T-helper 17 cell (primary cell): ENCODE measurements at regions not wholly inside any gene's neighbourhood (a gene's known extent, or its start where the extent isn't known, plus 50 kb on each side); places are given as distances from the start of the nearest gene placed in this dataset.

Experiments
- ATAC-seq: fragments of 150-1000 bp; cut with Tn5 transposase; 2 replicates; pipeline ENCODE4 v1.10.0; 2021; ENCODE audit warnings: mild to moderate bottlenecking, moderate library complexity
- DNase-seq, 3 donors: peaks; one replicate each; pipeline versions ENCODE4 v3.0.0 to v3.0.0-alpha.2; 2020 to 2021
- H3K9me3 ChIP-seq: one replicate; pipeline ENCODE4 v1.7.0; 2013; ENCODE audit warnings: low read length, mild to moderate bottlenecking; ENCODE audit not compliant: control insufficient read depth, poor library complexity, severe bottlenecking
- H3K27ac Mint-ChIP-seq: one replicate; pipeline ENCODE4 v1.8.0; 2022; ENCODE audit warnings: mild to moderate bottlenecking, moderate library complexity, mixed read lengths
- H3K27me3 Mint-ChIP-seq: one replicate; pipeline ENCODE4 v1.8.0; 2022; ENCODE audit warnings: mixed read lengths
- H3K36me3 Mint-ChIP-seq: one replicate; pipeline ENCODE4 v1.8.0; 2022; ENCODE audit warnings: low read depth, mixed read lengths
- H3K4me1 Mint-ChIP-seq: one replicate; pipeline ENCODE4 v1.8.0; 2022; ENCODE audit warnings: mild to moderate bottlenecking, mixed read lengths
- H3K4me3 Mint-ChIP-seq: one replicate; pipeline ENCODE4 v1.8.0; 2022; ENCODE audit warnings: mild to moderate bottlenecking, moderate library complexity, mixed read lengths

DNA sequence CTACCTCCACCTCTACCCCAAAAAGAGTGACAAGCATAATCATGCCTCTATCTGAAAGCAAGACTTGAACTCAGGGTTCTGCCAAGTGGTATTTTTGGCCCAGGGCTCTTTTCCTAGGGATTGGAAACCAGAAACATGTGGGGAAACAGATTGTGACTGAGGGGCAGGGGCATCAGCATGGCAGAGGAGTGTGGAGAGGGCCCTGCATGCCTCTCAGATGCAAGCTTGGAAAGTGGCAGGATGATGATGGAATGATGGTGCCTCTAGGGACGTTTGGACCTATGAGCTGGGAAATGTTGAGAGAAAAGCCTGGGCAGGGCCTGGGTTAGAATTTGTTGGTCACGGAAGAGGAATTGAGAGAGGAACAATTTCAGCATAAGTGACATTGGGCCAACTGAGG, 78.4 kb upstream of the LEP start:
- no peaks in the 10 kb centered on the region for H3K9me3 ChIP-seq
- Mint-ChIP-seq H3K4me3 (no peak overlapping the region), H3K27me3 (peaks cover 62% of the 10 kb centered on the region), H3K4me1 (peaks cover 4% of the 10 kb centered on the region), H3K36me3 (peaks cover 4% of the 10 kb centered on the region), H3K27ac (no peak overlapping the region)
- ATAC-seq (no peak), DNase-seq (no peak)

- H3K27ac Mint-ChIP-seq: no peak overlapping the region
- H3K9me3 ChIP-seq: no peaks in the 10 kb centered on the region
- DNase-seq (no peak), ATAC-seq (no peak)
- H3K27me3 Mint-ChIP-seq: peaks cover 61% of the 10 kb centered on the region
- peaks cover 5% of the 10 kb centered on the region for H3K4me1 Mint-ChIP-seq
- H3K36me3 Mint-ChIP-seq: peaks cover 4% of the 10 kb centered on the region
- no peak overlapping the region for H3K4me3 Mint-ChIP-seq
These were observed 77.6 kb upstream of the LEP start for GRCh38 chr7:128163473-128163872.

DNA sequence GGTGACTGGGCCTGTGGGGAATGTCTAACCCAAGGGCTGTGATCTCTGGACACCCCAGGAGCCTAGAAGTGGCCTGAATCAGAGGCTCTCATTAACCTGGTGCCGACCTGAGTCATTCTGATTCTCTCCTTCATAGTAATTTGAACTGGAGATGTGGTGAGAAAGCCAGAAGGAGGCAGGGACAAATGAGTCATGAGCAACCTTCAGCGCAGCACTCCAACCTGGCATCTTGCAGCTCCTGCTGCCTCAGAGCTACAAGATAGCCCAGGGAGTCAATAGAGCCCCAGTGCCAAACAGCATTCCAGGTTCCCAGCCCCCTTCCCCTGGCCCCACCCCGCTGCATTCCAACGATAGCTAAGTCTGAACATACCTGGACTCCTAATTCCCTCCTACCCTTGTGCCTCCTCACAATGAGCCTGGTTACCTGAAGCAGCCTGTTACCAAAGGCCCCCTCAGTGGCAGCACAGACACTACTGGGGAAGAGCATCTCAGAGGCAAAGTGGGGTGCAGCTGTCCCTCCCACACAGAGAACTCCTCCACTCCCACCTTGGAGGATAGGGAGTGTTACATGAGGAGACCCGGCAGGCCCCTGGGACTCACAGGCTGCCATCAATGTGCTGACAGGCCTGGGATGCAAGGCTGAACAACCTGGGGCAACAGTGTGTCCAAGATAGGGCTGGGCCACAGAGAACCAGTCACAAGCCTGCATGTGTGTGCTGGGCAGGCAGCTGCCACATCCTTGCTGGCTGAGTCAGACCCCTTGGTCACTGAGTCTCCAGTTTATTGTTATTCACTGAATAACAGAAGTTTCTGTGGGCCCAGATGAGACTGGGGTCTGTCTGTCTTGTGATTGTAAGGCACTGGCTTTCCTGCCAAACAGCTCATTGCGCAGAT, 76.8 kb upstream of the LEP start:
- H3K4me1 Mint-ChIP-seq: peaks cover 7% of the 10 kb centered on the region
- H3K9me3 ChIP-seq: no peaks in the 10 kb centered on the region
- no peak for DNase-seq
- H3K36me3 Mint-ChIP-seq: peaks cover 4% of the 10 kb centered on the region
- peaks cover 64% of the 10 kb centered on the region for H3K27me3 Mint-ChIP-seq
- ATAC-seq: no peak
- no peak overlapping the region for H3K4me3 Mint-ChIP-seq
- H3K27ac Mint-ChIP-seq: no peak overlapping the region

DNA sequence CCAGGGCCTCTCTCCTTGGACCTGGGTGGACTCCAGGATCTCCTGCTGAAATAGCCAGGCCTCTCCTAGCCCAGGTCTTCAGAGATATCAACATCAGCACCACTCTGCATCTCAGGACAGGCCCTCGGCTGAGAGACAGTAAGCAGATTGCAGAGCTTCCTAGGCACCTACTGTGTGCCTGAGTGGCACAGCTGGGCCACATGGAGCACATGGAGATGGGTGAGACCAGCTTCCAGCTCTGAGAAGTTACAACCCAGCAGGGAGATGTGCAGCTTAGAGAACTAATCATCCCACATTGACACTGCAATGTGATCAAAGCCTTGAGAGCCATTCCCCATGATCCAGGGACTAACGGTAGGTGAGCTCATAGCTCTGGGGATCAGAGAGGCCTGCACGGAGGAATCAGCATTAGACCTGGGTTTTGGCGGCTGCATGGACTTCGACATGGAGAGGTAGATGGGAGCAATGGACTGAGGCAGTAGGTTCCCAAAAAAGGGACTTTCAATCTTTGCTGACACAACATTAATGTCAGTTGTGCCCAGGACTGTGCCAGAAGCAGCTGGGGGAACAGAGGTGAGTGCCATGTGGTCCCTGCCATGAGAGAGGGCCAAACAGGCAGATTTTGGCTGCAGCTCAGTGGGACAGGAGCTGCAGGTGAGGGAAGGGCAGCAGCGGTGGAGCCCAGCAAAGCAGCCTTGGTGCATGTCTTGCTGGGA, 76.0 kb upstream of the LEP start:
- no peak for DNase-seq
- H3K9me3 ChIP-seq: no peaks in the 10 kb centered on the region
- peak overlapping the region; percentile 83 for H3K4me3 Mint-ChIP-seq
- peaks cover 7% of the 10 kb centered on the region for H3K4me1 Mint-ChIP-seq
- ATAC-seq: no peak
- peaks cover 4% of the 10 kb centered on the region for H3K36me3 Mint-ChIP-seq
- peaks cover 69% of the 10 kb centered on the region for H3K27me3 Mint-ChIP-seq
- H3K27ac Mint-ChIP-seq: no peak overlapping the region

- peak overlapping the region; percentile 83 for H3K4me3 Mint-ChIP-seq
- H3K36me3 Mint-ChIP-seq: peaks cover 4% of the 10 kb centered on the region
- H3K27me3 Mint-ChIP-seq: peaks cover 68% of the 10 kb centered on the region
- DNase-seq: no peak
- ATAC-seq: no peak
- peaks cover 7% of the 10 kb centered on the region for H3K4me1 Mint-ChIP-seq
- no peak overlapping the region for H3K27ac Mint-ChIP-seq
- H3K9me3 ChIP-seq: no peaks in the 10 kb centered on the region
These were observed 75.1 kb upstream of the LEP start for GRCh38 chr7:128165927-128166420.

DNA sequence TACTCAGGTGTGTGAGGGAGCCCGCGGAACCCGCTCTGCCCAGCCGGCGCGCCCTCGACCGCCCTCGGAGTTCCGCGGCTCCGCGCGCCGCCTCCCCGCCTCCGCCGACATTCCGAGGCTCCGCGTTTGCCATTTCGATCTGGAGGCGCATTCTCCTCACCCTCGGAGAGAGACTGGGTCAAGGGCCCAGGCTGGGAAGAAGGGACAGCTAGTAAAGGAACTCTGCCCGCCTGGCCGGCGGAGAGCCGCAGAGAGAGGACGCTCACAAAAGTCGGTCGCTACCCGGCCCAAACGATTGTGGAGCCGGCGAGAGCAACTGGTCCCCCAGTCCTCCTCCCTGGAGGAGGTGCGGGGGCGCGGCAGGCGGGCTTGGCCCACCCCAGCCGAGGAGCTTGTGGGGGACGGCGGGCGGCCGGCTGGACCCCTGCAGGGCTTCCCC, 74.5 kb upstream of the LEP start:
- DNase-seq (no peak), ATAC-seq (no peak)
- Mint-ChIP-seq H3K4me1 (peaks cover 7% of the 10 kb centered on the region), H3K36me3 (peaks cover 4% of the 10 kb centered on the region), H3K27ac (no peak overlapping the region), H3K4me3 (peak overlapping the region; percentile 83), H3K27me3 (peaks cover 73% of the 10 kb centered on the region)
- H3K9me3 ChIP-seq: no peaks in the 10 kb centered on the region

DNA sequence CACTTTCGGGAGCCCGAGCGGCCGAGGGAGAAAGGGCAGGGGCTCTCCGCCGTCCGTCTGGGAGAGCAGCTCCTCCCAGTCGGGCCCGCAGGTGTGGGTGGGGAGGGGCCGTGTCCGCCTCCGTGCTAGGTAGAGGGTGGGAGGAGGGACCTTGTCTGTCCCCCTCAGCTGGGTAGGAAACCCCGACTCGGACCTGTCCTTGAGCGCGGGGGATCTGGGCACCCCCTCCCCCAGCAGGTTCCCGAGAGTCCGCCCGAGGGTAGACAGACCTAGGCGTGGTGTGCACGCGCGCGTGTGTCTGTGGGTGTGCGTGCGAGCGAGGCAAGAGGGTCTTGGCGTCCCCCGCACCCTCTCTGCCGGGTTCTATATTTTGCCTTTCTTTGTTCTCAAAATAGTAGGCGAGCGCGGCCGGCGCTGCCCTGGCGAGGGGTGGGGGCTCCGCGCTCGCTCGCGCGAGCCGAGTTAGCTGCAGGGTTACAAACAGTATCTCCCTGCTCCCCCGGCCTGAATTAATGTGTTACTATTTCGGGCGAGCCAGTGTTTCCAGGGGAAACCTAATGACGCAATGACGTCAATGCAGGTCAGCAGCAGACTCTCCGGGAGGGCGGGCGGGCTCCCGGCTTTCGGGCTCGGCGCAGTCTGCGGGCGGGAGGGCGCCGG, 73.9 kb upstream of the LEP start:
- no peaks in the 10 kb centered on the region for H3K9me3 ChIP-seq
- Mint-ChIP-seq H3K4me3 (peak overlapping the region; percentile 83), H3K36me3 (peaks cover 4% of the 10 kb centered on the region), H3K4me1 (peaks cover 7% of the 10 kb centered on the region), H3K27ac (no peak overlapping the region), H3K27me3 (peaks cover 79% of the 10 kb centered on the region)
- ATAC-seq (peak; percentile 59), DNase-seq (no peak)

DNA sequence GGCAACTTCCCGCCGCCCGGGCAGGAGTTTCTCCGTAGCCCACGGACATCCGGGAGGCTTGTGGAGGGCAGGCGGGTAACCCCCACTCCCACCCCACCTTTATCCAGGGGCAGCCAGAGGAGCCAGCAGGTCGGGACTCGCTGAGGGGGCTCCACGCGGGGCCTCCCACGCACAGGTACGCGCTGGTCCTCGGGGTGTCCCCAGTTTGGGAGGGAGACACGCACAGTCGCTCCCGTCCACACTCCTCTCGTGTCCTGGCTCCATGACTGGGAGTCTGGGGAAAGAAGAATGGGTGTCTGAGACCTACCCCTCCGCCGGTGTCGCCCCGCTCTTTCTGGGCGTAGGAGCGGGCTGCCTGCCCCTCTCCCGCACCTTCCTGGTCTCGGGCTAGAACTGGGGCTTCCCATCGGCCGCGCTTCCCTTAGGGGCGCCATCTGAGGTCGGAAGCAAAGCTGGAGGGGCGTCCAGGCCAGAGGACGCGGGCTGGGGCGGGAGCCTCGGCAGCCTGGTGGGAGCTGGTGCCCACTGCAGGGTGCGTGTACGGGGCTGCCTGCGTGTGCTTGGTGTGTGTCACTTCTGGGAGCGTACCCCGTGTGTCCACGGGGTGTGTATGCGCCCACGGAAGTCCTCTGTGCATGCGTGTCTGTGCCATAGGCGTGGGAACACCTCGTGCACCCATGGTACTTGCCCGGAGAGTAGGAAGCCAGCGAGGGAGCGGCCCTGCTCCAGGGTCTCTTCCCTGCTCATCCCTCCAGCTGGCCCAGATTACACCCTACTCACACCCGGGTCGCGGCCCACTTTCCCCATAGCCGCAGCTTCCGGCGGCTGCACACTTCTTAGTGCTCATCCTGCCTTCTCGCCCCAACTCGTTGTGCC, 73.0 kb upstream of the LEP start:
- DNase-seq: no peak
- Mint-ChIP-seq H3K36me3 (no peaks in the 10 kb centered on the region), H3K4me3 (peak overlapping the region; percentile 76), H3K4me1 (peaks cover 7% of the 10 kb centered on the region), H3K27ac (no peak overlapping the region), H3K27me3 (peaks cover 72% of the 10 kb centered on the region)
- no peaks in the 10 kb centered on the region for H3K9me3 ChIP-seq
- ATAC-seq: peak; percentile 45

GRCh38 chr7:128168667-128169210, 72.3 kb upstream of the LEP start:
- Mint-ChIP-seq H3K4me3 (peak overlapping the region; percentile 76), H3K27ac (no peak overlapping the region), H3K36me3 (no peaks in the 10 kb centered on the region), H3K4me1 (peaks cover 7% of the 10 kb centered on the region), H3K27me3 (peaks cover 65% of the 10 kb centered on the region)
- no peak for DNase-seq
- H3K9me3 ChIP-seq: no peaks in the 10 kb centered on the region
- no peak for ATAC-seq

- no peaks in the 10 kb centered on the region for H3K9me3 ChIP-seq
- DNase-seq (no peak), ATAC-seq (no peak)
- Mint-ChIP-seq H3K4me1 (peaks cover 7% of the 10 kb centered on the region), H3K36me3 (no peaks in the 10 kb centered on the region), H3K27ac (no peak overlapping the region), H3K27me3 (peaks cover 71% of the 10 kb centered on the region), H3K4me3 (no peak overlapping the region)
These were observed 70.6 kb upstream of the LEP start for GRCh38 chr7:128170461-128170860.

- H3K36me3 Mint-ChIP-seq: no peaks in the 10 kb centered on the region
- ATAC-seq: no peak
- H3K4me3 Mint-ChIP-seq: no peak overlapping the region
- peaks cover 64% of the 10 kb centered on the region for H3K27me3 Mint-ChIP-seq
- H3K4me1 Mint-ChIP-seq: peaks cover 7% of the 10 kb centered on the region
- H3K27ac Mint-ChIP-seq: no peak overlapping the region
- H3K9me3 ChIP-seq: no peaks in the 10 kb centered on the region
- no peak for DNase-seq
These were observed 69.6 kb upstream of the LEP start for GRCh38 chr7:128171342-128171918.

DNA sequence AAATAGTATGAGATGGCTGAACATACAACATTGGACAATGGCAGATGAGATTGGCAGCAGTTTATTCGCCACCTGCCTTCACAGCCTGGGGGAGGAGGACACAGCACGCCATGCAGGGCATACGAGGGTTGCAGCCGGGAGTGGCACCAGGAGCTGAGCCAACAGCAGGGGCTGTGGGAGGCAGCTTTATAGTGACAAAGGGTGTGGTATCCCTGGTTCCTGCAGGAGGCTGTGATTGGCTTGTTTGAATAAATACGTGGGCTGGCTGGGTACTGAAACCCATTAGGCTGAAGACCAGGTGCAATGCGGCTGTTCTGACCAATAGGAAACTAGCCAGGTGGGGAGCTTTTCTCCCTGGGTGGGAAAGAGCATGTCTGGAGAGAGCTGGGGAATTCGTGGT, 68.9 kb upstream of the LEP start:
- Mint-ChIP-seq H3K36me3 (peaks cover 2% of the 10 kb centered on the region), H3K27me3 (peaks cover 67% of the 10 kb centered on the region), H3K4me3 (no peak overlapping the region), H3K4me1 (peaks cover 5% of the 10 kb centered on the region), H3K27ac (no peak overlapping the region)
- DNase-seq (no peak), ATAC-seq (no peak)
- H3K9me3 ChIP-seq: no peaks in the 10 kb centered on the region
